ENCODE measurements at regions not wholly inside any gene's neighbourhood (a gene's known extent, or its start where the extent isn't known, plus 50 kb on each side); places are given as distances from the start of the nearest gene placed in this dataset.

GRCh38 chr5:68995845-68996545, 97.8 kb upstream of the SLC30A5 start:
- no peak for TF ChIP-seq CTCF (tag by site-specific recombination; IDR thresholded peaks at IDR 0.05)
- TF ChIP-seq ZSCAN5A (tag by site-specific recombination; IDR thresholded peaks at IDR 0.05), result no peak
